ENCODE measurements at regions not wholly inside any gene's neighbourhood (a gene's known extent, or its start where the extent isn't known, plus 50 kb on each side); places are given as distances from the start of the nearest gene placed in this dataset.

- DNase-seq (ENCODE audit: extremely low spot score), result no peak
- H3K36me3 ChIP-seq, result no peaks in the 10 kb centered on the region
- H3K4me1 ChIP-seq, result no peaks in the 10 kb centered on the region
- no peak overlapping the region for H3K4me3 ChIP-seq
- no peaks in the 10 kb centered on the region for H3K27me3 ChIP-seq
- intact Hi-C loops (cut with DNase I), result no loop called here
- 49% methylated on average over 3 of the region's 3 CpGs for WGBS
- no peak for TF ChIP-seq CTCF (IDR thresholded peaks at IDR 0.05)
- no peak for TF ChIP-seq POLR2A (IDR thresholded peaks at IDR 0.05; ENCODE audit: low read depth)
- no peak for TF ChIP-seq EP300 (IDR thresholded peaks at IDR 0.05)
- TF ChIP-seq POLR2AphosphoS5 (IDR thresholded peaks at IDR 0.05), result no peak
- no peaks in the 10 kb centered on the region for H3K9me3 ChIP-seq
- no peak overlapping the region for H3K27ac ChIP-seq (replicated peaks in 1 of 4)
Observed at GRCh38 chr21:20250337-20250736, 747.9 kb upstream of the NCAM2 start.

GRCh38 chr21:20253261-20253660, 744.9 kb upstream of the NCAM2 start:
- 90% methylated on average over 3 of the region's 3 CpGs for WGBS
- Histone ChIP-seq H3K27me3 (no peaks in the 10 kb centered on the region), H3K27ac (replicated peaks in 1 of 4) (no peak overlapping the region), H3K4me3 (no peak overlapping the region), H3K9me3 (no peaks in the 10 kb centered on the region), H3K36me3 (no peaks in the 10 kb centered on the region), H3K4me1 (no peaks in the 10 kb centered on the region)
- no peak for DNase-seq (ENCODE audit: extremely low spot score)
- intact Hi-C loops (cut with DNase I), result no loop called here
- TF ChIP-seq EP300 (IDR thresholded peaks at IDR 0.05) (no peak), CTCF (IDR thresholded peaks at IDR 0.05) (no peak), POLR2A (IDR thresholded peaks at IDR 0.05; ENCODE audit: low read depth) (no peak), POLR2AphosphoS5 (IDR thresholded peaks at IDR 0.05) (no peak)

GRCh38 chr21:20254964-20255363, 743.2 kb upstream of the NCAM2 start:
- DNase-seq (ENCODE audit: extremely low spot score), result no peak
- intact Hi-C loops (cut with DNase I), result no loop called here
- Histone ChIP-seq H3K9me3 (no peaks in the 10 kb centered on the region), H3K4me3 (no peak overlapping the region), H3K27me3 (no peaks in the 10 kb centered on the region), H3K27ac (replicated peaks in 1 of 4) (no peak overlapping the region), H3K4me1 (peaks cover 0 to 5% (median 0%) of the 10 kb centered on the region in 4 donors), H3K36me3 (no peaks in the 10 kb centered on the region)
- TF ChIP-seq EP300 (IDR thresholded peaks at IDR 0.05), result no peak
- TF ChIP-seq CTCF (IDR thresholded peaks at IDR 0.05), result no peak
- no peak for TF ChIP-seq POLR2AphosphoS5 (IDR thresholded peaks at IDR 0.05)
- TF ChIP-seq POLR2A (IDR thresholded peaks at IDR 0.05; ENCODE audit: low read depth), result no peak
- 80% methylated on average over 4 of the region's 4 CpGs for WGBS

GRCh38 chr21:20257052-20257740, 741.0 kb upstream of the NCAM2 start:
- Histone ChIP-seq H3K9me3 (no peaks in the 10 kb centered on the region), H3K27ac (replicated peaks in 1 of 4) (no peak overlapping the region), H3K4me1 (peaks cover 0 to 5% (median 0%) of the 10 kb centered on the region in 4 donors), H3K36me3 (no peaks in the 10 kb centered on the region), H3K27me3 (no peaks in the 10 kb centered on the region), H3K4me3 (no peak overlapping the region)
- no peak for TF ChIP-seq EP300 (IDR thresholded peaks at IDR 0.05)
- TF ChIP-seq POLR2A (IDR thresholded peaks at IDR 0.05; ENCODE audit: low read depth), result no peak
- TF ChIP-seq POLR2AphosphoS5 (IDR thresholded peaks at IDR 0.05), result no peak
- TF ChIP-seq CTCF (IDR thresholded peaks at IDR 0.05), result no peak
- intact Hi-C loops (cut with DNase I), result no loop called here
- WGBS, result 71% methylated on average over 4 of the region's 4 CpGs
- no peak for DNase-seq (ENCODE audit: extremely low spot score)

- WGBS, result 15% methylated on average over 2 of the region's 2 CpGs
- Histone ChIP-seq H3K9me3 (no peaks in the 10 kb centered on the region), H3K27ac (replicated peaks in 1 of 4) (no peak overlapping the region), H3K27me3 (no peaks in the 10 kb centered on the region), H3K4me3 (no peak overlapping the region), H3K4me1 (peaks cover 0 to 5% (median 0%) of the 10 kb centered on the region in 4 donors), H3K36me3 (no peaks in the 10 kb centered on the region)
- intact Hi-C loops (cut with DNase I), result no loop called here
- DNase-seq (ENCODE audit: extremely low spot score), result no peak
- TF ChIP-seq POLR2AphosphoS5 (IDR thresholded peaks at IDR 0.05) (no peak), CTCF (IDR thresholded peaks at IDR 0.05) (no peak), EP300 (IDR thresholded peaks at IDR 0.05) (no peak), POLR2A (IDR thresholded peaks at IDR 0.05; ENCODE audit: low read depth) (no peak)
Observed at GRCh38 chr21:20258542-20258941, 739.7 kb upstream of the NCAM2 start.
